Osteoblast (primary cell): ENCODE measurements at regions not wholly inside any gene's neighbourhood (a gene's known extent, or its start where the extent isn't known, plus 50 kb on each side); places are given as distances from the start of the nearest gene placed in this dataset.
"Not testable (repeated sequence)": the region's sequence is repeated elsewhere in the genome, so short reads cannot be mapped to it uniquely, and the experiment has no call there.

Experiments
- DNase-seq: peaks from one replicate; pipeline ENCODE4 v3.0.0; 2011; ENCODE audit warnings: low spot score, mixed read lengths; ENCODE audit not compliant: insufficient read length; ENCODE audit errors: missing footprints
- H2AFZ ChIP-seq: 2 replicates; pipeline ENCODE4 v1.6.0; 2011; ENCODE audit warnings: mild to moderate bottlenecking, low read length
- H3K27ac ChIP-seq: 2 replicates; pipeline ENCODE4 v1.5.1; 2011; ENCODE audit warnings: mild to moderate bottlenecking, low read depth, low read length, moderate library complexity
- H3K27me3 ChIP-seq: 2 replicates; pipeline ENCODE4 v1.6.0; 2012; ENCODE audit warnings: mild to moderate bottlenecking, control low read depth, inconsistent platforms, low read length, moderate library complexity; ENCODE audit not compliant: insufficient read depth
- H3K36me3 ChIP-seq: 2 replicates; pipeline ENCODE4 v1.5.1; 2011; ENCODE audit warnings: mild to moderate bottlenecking, low read length, control low read depth, moderate library complexity; ENCODE audit not compliant: insufficient read depth
- H3K4me1 ChIP-seq: 2 replicates; pipeline ENCODE4 v1.5.1; 2011; ENCODE audit warnings: mild to moderate bottlenecking, low read length, control low read depth, moderate library complexity; ENCODE audit not compliant: insufficient read depth
- H3K4me2 ChIP-seq: 2 replicates; pipeline ENCODE4 v1.6.0; 2011; ENCODE audit warnings: mild to moderate bottlenecking, low read length; ENCODE audit not compliant: insufficient read depth
- H3K4me3 ChIP-seq: fragments of 200-600 bp; sonication (generic); 3 replicates; pipeline ENCODE4 v1.5.1; 2012; ENCODE audit warnings: mild to moderate bottlenecking, low read length, inconsistent platforms; ENCODE audit not compliant: insufficient read depth
- H3K79me2 ChIP-seq: 2 replicates; pipeline ENCODE4 v1.6.0; 2012; ENCODE audit warnings: mild to moderate bottlenecking, low read length, control low read depth, inconsistent platforms; ENCODE audit not compliant: insufficient read depth
- H3K9me3 ChIP-seq: 2 replicates; pipeline ENCODE4 v1.5.1; 2011; ENCODE audit warnings: low read depth, low read length, control low read depth
- H4K20me1 ChIP-seq: 2 replicates; pipeline ENCODE4 v1.6.0; 2012; ENCODE audit warnings: mild to moderate bottlenecking, low read length, control low read depth; ENCODE audit not compliant: insufficient read depth
- TF ChIP-seq, protein P1 (sequence below): IDR thresholded peaks from 2 replicates; pipeline ENCODE4 v1.5.1; 2011; ENCODE audit warnings: mild to moderate bottlenecking, low read depth, low read length, moderate library complexity; ENCODE audit errors: extremely low read depth

GRCh38 chrX:34487364-34487763, 169.7 kb downstream of the TMEM47 start:
- Histone ChIP-seq H3K27me3 (no peaks in the 10 kb centered on the region), H3K9me3 (no peaks in the 10 kb centered on the region), H4K20me1 (no peaks in the 10 kb centered on the region), H3K36me3 (no peaks in the 10 kb centered on the region), H2AFZ (no peak overlapping the region), H3K4me1 (no peaks in the 10 kb centered on the region), H3K4me3 (no peak overlapping the region), H3K79me2 (no peaks in the 10 kb centered on the region), H3K27ac (no peak overlapping the region), H3K4me2 (no peak overlapping the region)
- DNase-seq: no peak
- TF ChIP-seq, protein P1, sequence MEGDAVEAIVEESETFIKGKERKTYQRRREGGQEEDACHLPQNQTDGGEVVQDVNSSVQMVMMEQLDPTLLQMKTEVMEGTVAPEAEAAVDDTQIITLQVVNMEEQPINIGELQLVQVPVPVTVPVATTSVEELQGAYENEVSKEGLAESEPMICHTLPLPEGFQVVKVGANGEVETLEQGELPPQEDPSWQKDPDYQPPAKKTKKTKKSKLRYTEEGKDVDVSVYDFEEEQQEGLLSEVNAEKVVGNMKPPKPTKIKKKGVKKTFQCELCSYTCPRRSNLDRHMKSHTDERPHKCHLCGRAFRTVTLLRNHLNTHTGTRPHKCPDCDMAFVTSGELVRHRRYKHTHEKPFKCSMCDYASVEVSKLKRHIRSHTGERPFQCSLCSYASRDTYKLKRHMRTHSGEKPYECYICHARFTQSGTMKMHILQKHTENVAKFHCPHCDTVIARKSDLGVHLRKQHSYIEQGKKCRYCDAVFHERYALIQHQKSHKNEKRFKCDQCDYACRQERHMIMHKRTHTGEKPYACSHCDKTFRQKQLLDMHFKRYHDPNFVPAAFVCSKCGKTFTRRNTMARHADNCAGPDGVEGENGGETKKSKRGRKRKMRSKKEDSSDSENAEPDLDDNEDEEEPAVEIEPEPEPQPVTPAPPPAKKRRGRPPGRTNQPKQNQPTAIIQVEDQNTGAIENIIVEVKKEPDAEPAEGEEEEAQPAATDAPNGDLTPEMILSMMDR: no peak

GRCh38 chrX:34483980-34484379, 173.1 kb downstream of the TMEM47 start:
- Histone ChIP-seq H3K27me3 (no peaks in the 10 kb centered on the region), H3K4me1 (no peaks in the 10 kb centered on the region), H2AFZ (no peak overlapping the region), H3K27ac (no peak overlapping the region), H3K4me3 (no peak overlapping the region), H3K4me2 (no peak overlapping the region), H3K9me3 (peaks cover 4% of the 10 kb centered on the region), H3K79me2 (no peaks in the 10 kb centered on the region), H3K36me3 (no peaks in the 10 kb centered on the region), H4K20me1 (no peaks in the 10 kb centered on the region)
- no peak for DNase-seq
- TF ChIP-seq, protein P1: no peak

DNA sequence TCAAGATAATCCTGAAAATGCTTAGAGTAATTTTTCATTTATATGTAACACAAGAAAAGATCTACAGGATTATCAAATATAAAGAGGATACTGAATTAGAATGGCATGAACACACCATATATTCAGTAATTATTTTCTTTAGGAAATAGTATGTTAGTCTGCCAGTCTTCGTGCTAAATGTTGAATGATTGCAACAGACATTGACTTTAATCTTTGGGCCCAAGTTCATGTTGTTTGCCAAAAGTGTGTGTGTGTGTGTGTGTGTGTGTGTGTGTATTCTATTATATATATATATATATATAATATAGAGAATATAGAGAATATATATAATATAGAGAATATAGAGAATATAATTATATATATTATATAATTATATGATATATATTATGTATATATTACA, 186.6 kb downstream of the TMEM47 start:
- H3K4me2 ChIP-seq: no peak overlapping the region
- H4K20me1 ChIP-seq: no peaks in the 10 kb centered on the region
- no peak overlapping the region for H3K4me3 ChIP-seq
- H3K79me2 ChIP-seq: no peaks in the 10 kb centered on the region
- no peaks in the 10 kb centered on the region for H3K9me3 ChIP-seq
- no peak for DNase-seq
- no peaks in the 10 kb centered on the region for H3K27me3 ChIP-seq
- H3K27ac ChIP-seq: no peak overlapping the region
- no peak overlapping the region for H2AFZ ChIP-seq
- no peaks in the 10 kb centered on the region for H3K36me3 ChIP-seq
- H3K4me1 ChIP-seq: no peaks in the 10 kb centered on the region
- TF ChIP-seq, protein P1: no peak

- Histone ChIP-seq H2AFZ (no peak overlapping the region), H3K27ac (no peak overlapping the region), H3K4me3 (no peak overlapping the region), H3K9me3 (no peaks in the 10 kb centered on the region), H3K36me3 (no peaks in the 10 kb centered on the region), H3K27me3 (no peaks in the 10 kb centered on the region), H3K4me2 (no peak overlapping the region), H4K20me1 (no peaks in the 10 kb centered on the region), H3K4me1 (no peaks in the 10 kb centered on the region), H3K79me2 (no peaks in the 10 kb centered on the region)
- TF ChIP-seq, protein P1: no peak
- DNase-seq: no peak
Measured at GRCh38 chrX:34467437-34467836, 189.6 kb downstream of the TMEM47 start.

GRCh38 chrX:34463220-34463619, 193.9 kb downstream of the TMEM47 start:
- not testable (repeated sequence) for H3K27me3 ChIP-seq, H2AFZ ChIP-seq, H4K20me1 ChIP-seq, H3K4me3 ChIP-seq, H3K79me2 ChIP-seq, H3K36me3 ChIP-seq, DNase-seq, H3K27ac ChIP-seq, H3K4me1 ChIP-seq, H3K9me3 ChIP-seq, H3K4me2 ChIP-seq

GRCh38 chrX:34457850-34458249, 199.2 kb downstream of the TMEM47 start:
- H2AFZ ChIP-seq, DNase-seq, H3K4me1 ChIP-seq, H3K36me3 ChIP-seq, H3K27ac ChIP-seq, H4K20me1 ChIP-seq, H3K9me3 ChIP-seq, H3K4me3 ChIP-seq, H3K79me2 ChIP-seq, H3K4me2 ChIP-seq, H3K27me3 ChIP-seq: not testable (repeated sequence)
